ENCODE measurements at regions not wholly inside any gene's neighbourhood (a gene's known extent, or its start where the extent isn't known, plus 50 kb on each side); places are given as distances from the start of the nearest gene placed in this dataset.

- Histone ChIP-seq H3K36me3 (ENCODE audit: control insufficient read depth, insufficient read depth, low read length) (no peaks in the 10 kb centered on the region), H2BK120ac (ENCODE audit: low read depth, low read length) (no peak overlapping the region), H3K4me3 (ENCODE audit: insufficient read depth, low read depth, low read length) (no peak overlapping the region), H3K56ac (ENCODE audit: extremely low read depth, insufficient read depth, low read length) (no peak overlapping the region), H3K4me2 (ENCODE audit: low read depth, low read length) (no peak overlapping the region), H4K91ac (ENCODE audit: insufficient read depth, low read depth, low read length) (no peak overlapping the region), H2BK15ac (ENCODE audit: low read depth, low read length) (no peak overlapping the region), H3K27me3 (ENCODE audit: control insufficient read depth, insufficient read depth, low read length) (no peaks in the 10 kb centered on the region), H3K9me1 (ENCODE audit: insufficient read depth, low read length) (no peaks in the 10 kb centered on the region), H3K4ac (ENCODE audit: low read depth, low read length) (no peak overlapping the region), H2BK5ac (ENCODE audit: low read depth, low read length, poor library complexity, severe bottlenecking) (no peak overlapping the region), H3K18ac (ENCODE audit: low read depth, low read length) (no peak overlapping the region), H2AK9ac (replicated peaks; ENCODE audit: low read depth, low read length, poor library complexity) (no peak overlapping the region), H4K8ac (ENCODE audit: low read depth in 2 of 2, low read length in 2 of 2) (no peak overlapping the region), H3K9ac (ENCODE audit: low read depth, low read length) (no peak overlapping the region), H3K4me1 (ENCODE audit: control insufficient read depth, insufficient read depth, low read length) (no peaks in the 10 kb centered on the region), H3K27ac (ENCODE audit: insufficient read depth, low read length) (no peak overlapping the region), H3K9me3 (ENCODE audit: control insufficient read depth, insufficient read depth, low read length) (no peaks in the 10 kb centered on the region), H3K14ac (replicated peaks; ENCODE audit: low read depth, low read length) (no peak overlapping the region), H2BK20ac (ENCODE audit: low read depth, low read length) (no peak overlapping the region), H2AK5ac (ENCODE audit: low read depth, low read length) (no peak overlapping the region), H4K20me1 (ENCODE audit: insufficient read depth, low read length) (no peaks in the 10 kb centered on the region), H3K23ac (ENCODE audit: low read depth, low read length) (no peak overlapping the region), H4K5ac (ENCODE audit: low read depth, low read length) (no peak overlapping the region), H3K79me1 (ENCODE audit: low read depth in 1 of 2, low read length in 2 of 2) (no peaks in the 10 kb centered on the region), H2AFZ (replicated peaks; ENCODE audit: low read length, poor library complexity) (no peak overlapping the region)
- intact Hi-C loops (cut with micrococcal nuclease) = no loop called here
- dilution Hi-C loops (cut with HindIII; ENCODE audit: low sequenced_read_pairs, unreplicated experiment) = no loop called here
- 94% methylated on average over 2 of the region's 6 CpGs; no CpG with 5 or more reads in 1 of the 2 experiments for WGBS, 2 experiments (ENCODE audit: extremely low coverage in 2 of 2, insufficient read length in 1 of 2)
- ATAC-seq (ENCODE audit: low read depth) (no peak), DNase-seq (no peak)
- no TSS peak for BruUV-seq (replicated peaks)
- ChIA-PET POLR2A (ENCODE audit: unreplicated experiment) (no interaction called here), CTCF (no interaction called here)
- TF ChIP-seq SMC3 (IDR thresholded peaks at IDR 0.05; ENCODE audit: low read depth, low read length) (no peak), BHLHE40 (IDR thresholded peaks at IDR 0.05; ENCODE audit: low read depth, low read length) (no peak), RFX5 (IDR thresholded peaks at IDR 0.05; ENCODE audit: low read depth, low read length) (no peak), CEBPB (IDR thresholded peaks at IDR 0.05; ENCODE audit: low read depth, low read length) (no peak), MXI1 (IDR thresholded peaks at IDR 0.05; ENCODE audit: borderline replicate concordance, low read depth, low read length) (no peak), RAD21 (IDR thresholded peaks at IDR 0.05; ENCODE audit: low read length) (no peak), CTCF (conservative IDR thresholded peaks at IDR 0.05; ENCODE audit: low read depth, low read length) (no peak), ELK1 (IDR thresholded peaks at IDR 0.05; ENCODE audit: borderline replicate concordance, low read depth, low read length) (no peak), NFE2L2 (IDR thresholded peaks at IDR 0.05; ENCODE audit: low read depth, low read length) (no peak), MAZ (IDR thresholded peaks at IDR 0.05; ENCODE audit: borderline replicate concordance, low read depth, low read length) (no peak), FOS (IDR thresholded peaks at IDR 0.05; ENCODE audit: low read depth, low read length) (no peak), CHD1 (IDR thresholded peaks at IDR 0.05; ENCODE audit: low read depth, low read length) (no peak), USF2 (IDR thresholded peaks at IDR 0.05; ENCODE audit: low read depth, low read length) (no peak), RCOR1 (IDR thresholded peaks at IDR 0.05; ENCODE audit: insufficient replicate concordance, low read length) (no peak), MAFK (IDR thresholded peaks at IDR 0.05; ENCODE audit: low read depth, low read length) (no peak), POLR2A (IDR thresholded peaks at IDR 0.05; ENCODE audit: low read depth, low read length) (no peak)
- in situ Hi-C loops (cut with MboI; ENCODE audit: low sequenced_read_pairs) = loop anchor here (25.0 kb wide), 1 partner anchor 1738 kb away; no protein-coding TSS in a partner anchor
These were observed 240.2 kb upstream of the SLC14A2 start for GRCh38 chr18:45374878-45375630.

Measured in IMR-90 (cell line).